Ascending aorta (tissue), 2 donors: ENCODE measurements at regions not wholly inside any gene's neighbourhood (a gene's known extent, or its start where the extent isn't known, plus 50 kb on each side); places are given as distances from the start of the nearest gene placed in this dataset.

Experiments
- DNase-seq, 2 donors: peaks; one replicate each; pipeline ENCODE4 v3.0.0-alpha.2; 2019; ENCODE audit warnings: low spot score in 2 of 2
- H3K27ac ChIP-seq, 2 donors: fragments of 200-600 bp; sonication (generic); one replicate each; pipeline ENCODE4 v1.5.1; 2016 to 2017; ENCODE audit warnings: mild to moderate bottlenecking in 1 of 2
- H3K27me3 ChIP-seq: fragments of 200-600 bp; sonication (generic); one replicate; pipeline ENCODE4 v1.5.1; 2017
- H3K36me3 ChIP-seq, 2 donors: fragments of 200-600 bp; sonication (generic); one replicate each; pipeline ENCODE4 v1.5.1; 2016
- H3K4me1 ChIP-seq, 2 donors: fragments of 200-600 bp; sonication (generic); one replicate each; pipeline ENCODE4 v1.5.1; 2016 to 2017; ENCODE audit warnings: mild to moderate bottlenecking in 1 of 2
- H3K4me3 ChIP-seq, 2 donors: fragments of 200-600 bp; sonication (generic); one replicate each; pipeline ENCODE4 v1.5.1; 2016 to 2017; ENCODE audit warnings: mild to moderate bottlenecking in 1 of 2
- H3K9me3 ChIP-seq, 2 donors: fragments of 200-600 bp; sonication (generic); one replicate each; pipeline ENCODE4 v1.5.1; 2016
- intact Hi-C: fragments of 100-400 bp; cut with DNase I; formaldehyde crosslinking; loops from one replicate; pipeline ENCODE4 v1.15.1; 2023
- TF ChIP-seq, protein P1 (sequence below), 3 experiments: fragments of 200-600 bp in 2 of 3; fragments of 450-650 bp in 1 of 3; sonication (generic) in 2 of 3; IDR thresholded peaks; one replicate each; pipeline ENCODE4 v1.5.1; 2016 to 2019; ENCODE audit warnings: antibody characterized with exemption in 3 of 3, mild to moderate bottlenecking in 1 of 3, moderate library complexity in 1 of 3

GRCh38 chr4:52260514-52261210 lies 209.6 kb downstream of the SPATA18 start:
- no peaks in the 10 kb centered on the region for H3K27me3 ChIP-seq
- no peaks in the 10 kb centered on the region for H3K9me3 ChIP-seq
- intact Hi-C loops = no loop called here
- TF ChIP-seq, protein P1, sequence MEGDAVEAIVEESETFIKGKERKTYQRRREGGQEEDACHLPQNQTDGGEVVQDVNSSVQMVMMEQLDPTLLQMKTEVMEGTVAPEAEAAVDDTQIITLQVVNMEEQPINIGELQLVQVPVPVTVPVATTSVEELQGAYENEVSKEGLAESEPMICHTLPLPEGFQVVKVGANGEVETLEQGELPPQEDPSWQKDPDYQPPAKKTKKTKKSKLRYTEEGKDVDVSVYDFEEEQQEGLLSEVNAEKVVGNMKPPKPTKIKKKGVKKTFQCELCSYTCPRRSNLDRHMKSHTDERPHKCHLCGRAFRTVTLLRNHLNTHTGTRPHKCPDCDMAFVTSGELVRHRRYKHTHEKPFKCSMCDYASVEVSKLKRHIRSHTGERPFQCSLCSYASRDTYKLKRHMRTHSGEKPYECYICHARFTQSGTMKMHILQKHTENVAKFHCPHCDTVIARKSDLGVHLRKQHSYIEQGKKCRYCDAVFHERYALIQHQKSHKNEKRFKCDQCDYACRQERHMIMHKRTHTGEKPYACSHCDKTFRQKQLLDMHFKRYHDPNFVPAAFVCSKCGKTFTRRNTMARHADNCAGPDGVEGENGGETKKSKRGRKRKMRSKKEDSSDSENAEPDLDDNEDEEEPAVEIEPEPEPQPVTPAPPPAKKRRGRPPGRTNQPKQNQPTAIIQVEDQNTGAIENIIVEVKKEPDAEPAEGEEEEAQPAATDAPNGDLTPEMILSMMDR (IDR thresholded peaks at IDR 0.05) = no peak
- H3K27ac ChIP-seq = peak overlapping the region; percentile 42 to 64
- H3K36me3 ChIP-seq = no peaks in the 10 kb centered on the region
- H3K4me3 ChIP-seq = no peak overlapping the region
- H3K4me1 ChIP-seq = peaks cover 0 to 26% of the 10 kb centered on the region in 2 donors
- DNase-seq = no peak

DNA sequence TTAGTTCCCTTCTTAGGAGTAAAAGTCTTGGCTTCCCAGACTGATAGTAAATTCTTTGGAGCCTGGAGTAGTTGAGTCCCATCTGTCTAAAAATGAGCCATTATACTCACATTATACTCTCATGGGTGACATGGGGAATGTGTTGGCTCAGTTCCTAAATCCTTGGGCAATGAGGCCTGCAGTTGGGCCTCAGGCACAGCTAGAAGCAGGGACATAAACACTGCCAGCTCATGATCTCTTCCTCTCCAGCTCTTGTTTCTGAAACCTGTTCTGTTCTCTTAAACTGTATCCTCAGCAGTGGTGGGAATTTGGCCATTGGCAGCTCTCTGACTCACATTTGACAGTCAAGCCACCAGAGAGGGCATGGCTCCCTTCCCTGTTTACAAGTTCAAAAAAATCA lies 212.5 kb downstream of the SPATA18 start:
- H3K36me3 ChIP-seq = no peaks in the 10 kb centered on the region
- H3K9me3 ChIP-seq = no peaks in the 10 kb centered on the region
- TF ChIP-seq, protein P1 (IDR thresholded peaks at IDR 0.05) = no peak
- intact Hi-C loops = no loop called here
- peaks cover 3 to 32% of the 10 kb centered on the region in 2 donors for H3K4me1 ChIP-seq
- peak; percentile 12 to 67 for DNase-seq
- H3K27ac ChIP-seq = peak overlapping the region; percentile 43 to 67
- H3K27me3 ChIP-seq = no peaks in the 10 kb centered on the region
- no peak overlapping the region for H3K4me3 ChIP-seq

- no peak for DNase-seq
- no peaks in the 10 kb centered on the region for H3K27me3 ChIP-seq
- peak overlapping the region; percentile 7 to 51 for H3K27ac ChIP-seq
These were observed 214.8 kb downstream of the SPATA18 start for GRCh38 chr4:52265781-52266525.

DNA sequence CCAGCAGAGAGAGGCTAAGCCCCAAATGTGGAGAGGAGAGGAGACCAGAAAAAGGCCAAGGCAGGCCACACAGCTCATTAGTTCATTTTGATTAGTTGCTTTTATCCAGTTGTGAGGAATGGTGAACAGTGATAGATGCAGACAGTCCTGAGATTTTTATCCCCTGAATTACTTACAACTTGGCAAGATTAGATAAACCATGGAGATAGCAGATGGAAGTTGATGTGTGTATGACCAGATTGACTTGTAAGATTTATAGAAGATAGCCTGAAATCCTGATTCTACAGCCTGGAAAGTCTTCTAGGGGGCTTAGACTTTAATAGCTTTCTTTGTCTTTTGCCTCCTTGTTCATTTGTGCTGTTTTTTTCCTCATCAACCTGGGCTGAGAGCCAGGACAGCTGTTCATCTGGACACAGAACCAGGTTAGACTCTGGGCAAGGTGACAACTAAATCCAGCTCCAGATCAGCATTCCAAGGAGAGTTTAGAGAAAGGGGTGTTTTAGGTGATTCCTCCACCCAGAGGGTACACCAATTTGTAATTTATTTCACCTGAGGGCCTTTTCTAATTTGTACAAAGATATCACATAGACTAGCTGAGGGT lies 215.5 kb downstream of the SPATA18 start:
- Histone ChIP-seq H3K36me3 (no peaks in the 10 kb centered on the region), H3K9me3 (no peaks in the 10 kb centered on the region), H3K27ac (no peak overlapping the region), H3K4me1 (peaks cover 3 to 17% of the 10 kb centered on the region in 2 donors), H3K27me3 (no peaks in the 10 kb centered on the region), H3K4me3 (no peak overlapping the region)
- DNase-seq = no peak
- intact Hi-C loops = no loop called here
- TF ChIP-seq, protein P1 (IDR thresholded peaks at IDR 0.05) = no peak

More at GRCh38 chr4:52265781-52266525, 214.8 kb downstream of the SPATA18 start:
- intact Hi-C loops = no loop called here
- Histone ChIP-seq H3K4me3 (no peak overlapping the region), H3K36me3 (no peaks in the 10 kb centered on the region), H3K9me3 (no peaks in the 10 kb centered on the region), H3K4me1 (peaks cover 3 to 21% of the 10 kb centered on the region in 2 donors)
- TF ChIP-seq, protein P1 (IDR thresholded peaks at IDR 0.05) = no peak

DNA sequence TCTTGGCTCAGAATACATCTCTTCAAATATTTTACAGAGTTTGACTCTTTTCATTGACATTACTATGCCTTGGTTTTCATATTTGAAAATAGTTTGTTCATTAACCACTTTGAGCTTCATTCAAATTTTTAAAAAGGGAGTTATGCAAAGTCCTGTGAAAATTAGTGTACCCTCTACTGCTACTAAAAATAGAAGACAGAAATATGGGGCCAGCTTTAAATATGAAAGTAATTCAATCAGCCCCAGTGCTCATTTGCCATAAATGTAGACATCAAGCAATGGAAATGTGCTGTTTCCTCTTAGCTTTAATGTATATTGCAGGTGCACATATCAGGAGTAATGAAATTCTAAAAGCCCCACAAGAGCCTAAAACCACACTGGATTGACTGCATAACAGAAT lies 218.7 kb downstream of the SPATA18 start:
- H3K27me3 ChIP-seq = no peaks in the 10 kb centered on the region
- peaks cover 3 to 14% of the 10 kb centered on the region in 2 donors for H3K4me1 ChIP-seq
- H3K4me3 ChIP-seq = no peak overlapping the region
- no peak for DNase-seq
- no peak overlapping the region for H3K27ac ChIP-seq
- peaks cover 0 to 3% of the 10 kb centered on the region in 2 donors for H3K9me3 ChIP-seq
- TF ChIP-seq, protein P1 (IDR thresholded peaks at IDR 0.05) = no peak
- no peaks in the 10 kb centered on the region for H3K36me3 ChIP-seq
- intact Hi-C loops = no loop called here
